Smooth muscle cell of the brain vasculature (primary cell): ENCODE measurements at regions not wholly inside any gene's neighbourhood (a gene's known extent, or its start where the extent isn't known, plus 50 kb on each side); places are given as distances from the start of the nearest gene placed in this dataset.

Source experiments
- DNase-seq: peaks from one replicate; pipeline ENCODE4 v3.0.0-alpha.2; 2012; ENCODE audit warnings: low read depth, low spot score

DNA sequence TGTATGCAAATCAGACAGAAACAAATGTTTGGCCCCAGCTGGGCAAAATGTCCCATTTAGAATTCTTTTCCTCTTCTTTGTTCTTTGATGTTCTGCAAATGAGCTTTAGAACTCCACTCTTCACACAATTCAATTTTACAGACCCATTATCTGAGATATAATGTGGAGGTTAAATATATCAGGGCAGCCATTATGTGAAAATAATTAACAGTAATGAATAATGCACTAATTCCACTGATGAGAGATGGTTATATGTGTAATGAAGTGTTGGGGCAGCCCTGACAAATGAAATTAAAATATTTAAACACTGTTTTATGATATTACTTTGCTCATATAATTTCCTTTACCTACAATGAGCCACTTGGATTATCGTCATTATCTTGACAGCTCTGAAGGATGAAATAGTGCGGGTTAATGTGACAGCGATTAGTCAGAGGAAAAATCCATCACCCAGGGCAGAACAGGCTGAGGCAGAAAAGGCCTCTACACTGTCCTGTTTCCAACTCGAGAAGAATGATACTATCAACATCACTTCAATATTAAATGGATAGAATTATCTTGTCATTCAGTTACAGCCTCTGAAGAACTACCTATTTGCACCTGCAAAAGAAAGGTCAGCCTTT lies 321.1 kb downstream of the RBM26 start:
- DNase-seq: no peak

- DNase-seq: no peak
These were observed 324.1 kb downstream of the RBM26 start for GRCh38 chr13:79081942-79082341.

DNA sequence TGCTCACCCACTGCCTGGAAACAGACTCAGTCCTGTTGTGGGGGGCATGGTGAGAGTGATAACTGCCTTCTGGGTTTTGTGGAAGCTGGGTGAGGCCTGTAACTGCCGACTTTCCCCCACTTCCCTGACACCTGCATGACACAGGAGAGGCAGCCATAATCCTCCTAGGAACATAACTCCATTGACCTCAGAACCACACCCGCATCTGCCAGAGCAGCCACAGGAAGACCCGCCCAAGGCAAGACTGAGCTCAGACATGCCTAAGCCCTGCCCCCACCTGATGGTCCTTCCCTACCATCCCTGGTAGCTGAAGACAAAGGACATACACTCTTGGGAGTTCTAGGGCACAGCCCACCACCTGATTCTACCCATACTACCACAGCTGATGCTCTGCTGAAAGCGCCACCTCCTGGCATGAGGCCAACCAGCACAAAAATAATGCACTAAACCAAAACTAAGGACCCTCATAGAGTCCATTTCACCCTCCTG lies 326.7 kb downstream of the RBM26 start:
- DNase-seq: no peak

DNA sequence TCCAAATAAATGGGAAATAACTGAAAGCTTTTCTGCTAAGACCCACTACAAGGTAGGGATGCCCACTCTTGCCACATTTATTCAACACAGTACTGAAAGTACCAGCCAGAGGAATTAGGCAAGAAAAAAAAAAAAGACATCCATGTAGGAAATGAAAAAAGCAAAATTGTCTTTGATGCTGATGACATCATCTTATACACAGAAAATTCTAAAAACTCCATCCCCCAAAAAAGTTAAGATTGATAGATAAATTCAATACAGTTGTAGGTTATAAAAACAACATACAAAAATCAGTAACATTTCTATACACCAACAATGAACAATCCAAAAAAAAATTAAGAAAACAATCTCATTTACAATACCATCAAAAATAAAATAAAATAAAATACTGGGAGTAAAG lies 330.4 kb downstream of the RBM26 start:
- DNase-seq: no peak

- no peak for DNase-seq
These were observed 335.6 kb downstream of the RBM26 start for GRCh38 chr13:79070343-79070974.

DNA sequence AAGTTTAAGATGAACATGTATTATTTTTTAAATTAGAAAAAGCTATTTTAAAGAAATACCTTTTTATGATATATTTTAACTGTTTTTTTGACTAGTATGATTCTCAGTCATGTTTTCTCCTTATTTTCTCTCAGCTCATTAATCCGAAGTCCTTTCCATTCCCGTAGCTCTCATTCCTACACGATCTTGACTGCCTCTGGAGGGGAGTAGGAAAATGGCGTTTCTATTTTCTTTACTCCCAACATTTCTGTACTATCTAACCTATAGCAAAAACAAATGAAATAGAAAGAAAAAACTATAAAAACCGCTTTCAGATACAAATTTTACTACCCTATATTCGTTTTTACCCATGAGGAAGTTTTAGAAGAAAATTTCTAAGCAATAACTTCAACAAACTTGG lies 343.8 kb downstream of the RBM26 start:
- no peak for DNase-seq

DNA sequence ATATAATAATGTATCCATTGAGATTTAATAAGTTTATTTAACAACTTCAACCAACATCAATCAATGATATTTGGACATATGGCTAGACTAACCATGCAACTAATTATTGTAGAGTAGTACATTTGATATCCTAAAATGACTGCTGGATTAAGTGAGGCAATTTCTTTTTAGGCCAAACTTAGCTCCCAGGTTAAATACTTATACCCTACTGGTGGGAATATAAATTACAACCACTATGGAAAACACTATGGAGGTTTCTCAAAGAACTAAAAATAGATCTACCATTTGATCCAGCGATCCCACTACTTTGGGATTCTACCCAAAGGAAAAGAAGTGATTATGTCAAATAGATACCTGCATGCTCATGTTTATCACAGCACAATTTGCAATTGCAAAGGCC lies 345.8 kb downstream of the RBM26 start:
- no peak for DNase-seq

DNA sequence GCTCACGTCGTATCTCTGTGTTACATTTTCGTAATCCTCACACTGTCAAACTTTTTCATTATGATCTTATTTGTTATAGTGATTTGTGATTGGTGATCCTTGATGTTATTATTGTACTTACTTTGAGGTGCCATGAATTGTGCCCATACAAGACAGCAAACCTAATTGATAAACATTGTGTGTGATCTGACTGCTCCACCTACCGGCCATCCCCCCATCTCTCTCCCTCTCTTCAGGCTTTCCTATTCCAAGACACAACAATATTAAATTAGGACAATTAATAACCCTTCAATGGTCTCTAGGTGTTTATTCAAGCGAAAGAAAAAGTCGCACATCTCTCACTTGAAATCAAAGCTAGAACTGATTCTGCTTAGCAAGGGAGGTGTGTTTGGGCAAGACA lies 349.3 kb downstream of the RBM26 start:
- no peak for DNase-seq

DNA sequence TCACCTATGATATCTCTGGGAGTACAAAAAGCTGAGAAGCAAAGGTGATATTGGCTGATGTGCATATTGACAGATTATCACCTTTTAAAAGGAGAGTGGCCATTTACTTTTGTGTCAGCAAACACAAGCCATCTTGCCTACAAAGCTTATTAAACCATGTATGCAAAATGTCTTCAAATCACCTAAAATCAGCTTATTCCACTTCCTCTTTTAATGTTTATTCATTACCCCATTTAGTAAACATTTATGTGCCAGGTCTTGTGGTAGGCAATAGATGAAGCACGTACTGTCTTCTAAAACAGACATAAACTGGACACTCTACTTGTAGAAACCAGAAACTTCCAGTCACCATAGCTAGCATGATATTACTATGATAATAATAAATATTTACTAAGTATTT lies 354.6 kb downstream of the RBM26 start:
- no peak for DNase-seq

- DNase-seq: no peak
These were observed 361.6 kb downstream of the RBM26 start for GRCh38 chr13:79044415-79044814.

- DNase-seq: no peak
These were observed 362.8 kb downstream of the RBM26 start for GRCh38 chr13:79043208-79043607.

DNA sequence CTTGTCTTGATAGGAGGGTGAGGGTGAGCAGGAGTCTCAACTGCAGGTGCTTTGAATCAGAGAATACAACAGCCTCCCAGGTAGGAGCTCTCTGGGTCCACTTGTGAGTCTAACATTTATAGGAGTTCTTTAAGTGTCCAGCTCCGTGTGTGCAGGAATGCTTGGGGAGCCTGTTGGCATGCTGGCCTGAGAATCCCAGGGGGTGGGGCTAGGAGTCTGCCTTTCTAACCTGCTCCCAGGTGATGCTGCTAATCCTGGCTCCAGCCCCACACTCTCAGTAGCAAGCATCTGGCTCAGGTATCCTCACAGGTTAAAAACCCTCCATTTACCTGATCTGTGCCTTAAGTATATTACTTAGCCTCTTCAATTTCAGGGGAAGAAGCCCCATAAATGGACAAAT lies 368.9 kb downstream of the RBM26 start:
- no peak for DNase-seq

DNA sequence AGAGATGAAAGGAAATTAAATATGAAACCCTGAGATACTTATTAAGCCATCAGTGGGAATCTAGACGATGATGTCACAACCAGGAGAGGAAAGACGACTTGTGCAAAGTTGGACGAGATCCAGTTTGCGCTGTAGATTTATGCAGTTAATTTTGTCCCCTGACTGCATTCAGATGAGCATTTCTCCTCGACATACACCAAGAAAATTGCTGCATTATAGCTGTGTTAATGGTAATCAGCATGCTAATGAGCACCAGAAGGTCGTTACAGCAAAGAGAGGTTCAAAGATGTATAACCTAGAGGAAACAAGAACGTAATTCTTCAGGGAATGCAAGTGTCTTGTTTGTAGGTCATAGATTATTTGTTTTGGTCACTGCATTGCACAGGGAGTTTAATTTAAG lies 371.7 kb downstream of the RBM26 start:
- DNase-seq: no peak

- no peak for DNase-seq
These were observed 371.6 kb upstream of the OBI1 start for GRCh38 chr13:79030513-79030912.

DNA sequence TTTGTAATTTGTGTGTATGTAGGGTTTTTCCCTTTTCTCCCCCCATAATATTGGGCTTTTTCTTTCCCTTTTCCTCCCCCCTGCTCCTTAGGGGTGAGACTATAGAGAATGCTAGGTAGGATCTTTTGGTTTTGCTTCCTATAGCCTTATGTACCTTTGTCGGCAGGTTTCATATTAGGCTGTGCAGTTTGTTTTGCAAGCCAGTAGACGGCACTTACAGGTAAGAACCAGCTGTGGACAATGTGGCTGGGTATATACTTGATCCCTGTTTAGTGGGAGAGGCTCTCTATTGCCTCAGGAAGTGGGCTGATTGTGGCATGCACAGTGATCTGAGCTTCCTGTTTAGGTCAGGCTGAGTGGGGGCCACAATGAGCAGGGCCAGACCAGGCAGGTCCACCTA lies 359.2 kb upstream of the OBI1 start:
- DNase-seq: no peak

- DNase-seq: no peak
These were observed 352.2 kb upstream of the OBI1 start for GRCh38 chr13:79011179-79011578.

GRCh38 chr13:79003989-79004898 lies 345.3 kb upstream of the OBI1 start:
- DNase-seq: no peak

DNA sequence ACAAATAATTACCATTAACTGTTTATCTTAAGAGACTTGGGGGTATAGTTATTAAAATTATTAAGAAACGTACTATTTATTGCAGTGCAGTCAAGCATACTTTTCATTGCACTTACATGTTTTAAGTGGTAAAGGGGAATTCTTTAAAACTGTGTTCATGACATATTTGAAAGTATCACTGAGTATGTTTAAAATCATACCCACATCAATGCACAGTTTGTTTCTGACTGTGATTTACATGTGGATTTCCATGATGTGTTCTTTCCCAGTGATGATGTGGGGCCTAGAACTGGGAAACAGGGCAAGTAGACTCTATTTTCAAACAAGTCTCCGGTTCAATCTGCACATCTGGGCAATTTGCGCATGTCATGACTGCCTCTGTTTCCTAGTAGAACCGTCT lies 340.5 kb upstream of the OBI1 start:
- DNase-seq: no peak

- DNase-seq: no peak
These were observed 339.8 kb upstream of the OBI1 start for GRCh38 chr13:78998630-78999315.

- no peak for DNase-seq
These were observed 339.1 kb upstream of the OBI1 start for GRCh38 chr13:78997902-78998629.

DNA sequence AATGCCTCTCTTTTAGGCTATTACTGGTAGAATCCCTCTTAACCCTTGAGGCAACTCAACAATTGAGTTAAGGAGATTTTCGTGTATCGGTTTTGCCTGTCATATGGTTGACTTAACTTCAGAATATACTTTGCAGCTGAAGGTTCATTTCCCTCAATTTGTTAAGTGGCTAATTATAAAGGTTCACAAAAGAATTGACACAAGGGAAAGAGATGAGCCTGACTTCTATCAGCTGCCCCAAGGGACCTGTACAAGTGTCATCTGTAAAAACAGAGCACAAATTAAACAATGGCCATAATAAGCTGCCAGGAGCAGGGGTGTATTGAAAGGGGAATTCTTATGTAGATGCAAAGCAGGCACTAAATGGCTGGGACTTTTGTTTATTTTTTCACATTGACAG lies 334.8 kb upstream of the OBI1 start:
- DNase-seq: no peak
